Ascending aorta (tissue), 2 donors: ENCODE measurements at regions not wholly inside any gene's neighbourhood (a gene's known extent, or its start where the extent isn't known, plus 50 kb on each side); places are given as distances from the start of the nearest gene placed in this dataset.

Experiments
- DNase-seq, 2 donors: peaks; one replicate each; pipeline ENCODE4 v3.0.0-alpha.2; 2019; ENCODE audit warnings: low spot score in 2 of 2
- H3K27ac ChIP-seq, 2 donors: fragments of 200-600 bp; sonication (generic); one replicate each; pipeline ENCODE4 v1.5.1; 2016 to 2017; ENCODE audit warnings: mild to moderate bottlenecking in 1 of 2
- H3K27me3 ChIP-seq: fragments of 200-600 bp; sonication (generic); one replicate; pipeline ENCODE4 v1.5.1; 2017
- H3K36me3 ChIP-seq, 2 donors: fragments of 200-600 bp; sonication (generic); one replicate each; pipeline ENCODE4 v1.5.1; 2016
- H3K4me1 ChIP-seq, 2 donors: fragments of 200-600 bp; sonication (generic); one replicate each; pipeline ENCODE4 v1.5.1; 2016 to 2017; ENCODE audit warnings: mild to moderate bottlenecking in 1 of 2
- H3K4me3 ChIP-seq, 2 donors: fragments of 200-600 bp; sonication (generic); one replicate each; pipeline ENCODE4 v1.5.1; 2016 to 2017; ENCODE audit warnings: mild to moderate bottlenecking in 1 of 2
- H3K9me3 ChIP-seq, 2 donors: fragments of 200-600 bp; sonication (generic); one replicate each; pipeline ENCODE4 v1.5.1; 2016
- CTCF ChIP-seq, 3 experiments: fragments of 200-600 bp in 2 of 3; fragments of 450-650 bp in 1 of 3; sonication (generic) in 2 of 3; IDR thresholded peaks; one replicate each; pipeline ENCODE4 v1.5.1; 2016 to 2019; ENCODE audit warnings: antibody characterized with exemption in 3 of 3, mild to moderate bottlenecking in 1 of 3, moderate library complexity in 1 of 3
- intact Hi-C: fragments of 100-400 bp; cut with DNase I; formaldehyde crosslinking; loops from one replicate; pipeline ENCODE4 v1.15.1; 2023

- H3K27ac ChIP-seq = no peak overlapping the region
- no peaks in the 10 kb centered on the region for H3K4me1 ChIP-seq
- no peak for DNase-seq
- no peaks in the 10 kb centered on the region for H3K9me3 ChIP-seq
- H3K27me3 ChIP-seq = no peaks in the 10 kb centered on the region
- H3K36me3 ChIP-seq = no peaks in the 10 kb centered on the region
- intact Hi-C loops = no loop called here
- no peak overlapping the region for H3K4me3 ChIP-seq
- TF ChIP-seq CTCF (IDR thresholded peaks at IDR 0.05) = no peak
These were observed 56.0 kb upstream of the LRPPRC start for GRCh38 chr2:44051593-44052347.

- TF ChIP-seq CTCF (IDR thresholded peaks at IDR 0.05) = no peak
These were observed 56.8 kb upstream of the LRPPRC start for GRCh38 chr2:44052584-44052983.

GRCh38 chr2:44053052-44053451 lies 57.3 kb upstream of the LRPPRC start:
- Histone ChIP-seq H3K4me1 (no peaks in the 10 kb centered on the region), H3K9me3 (no peaks in the 10 kb centered on the region), H3K27ac (no peak overlapping the region), H3K4me3 (no peak overlapping the region), H3K36me3 (no peaks in the 10 kb centered on the region), H3K27me3 (no peaks in the 10 kb centered on the region)
- intact Hi-C loops = no loop called here
- TF ChIP-seq CTCF (IDR thresholded peaks at IDR 0.05) = no peak
- DNase-seq = no peak

More at GRCh38 chr2:44052584-44052983, 56.8 kb upstream of the LRPPRC start:
- Histone ChIP-seq H3K4me1 (no peaks in the 10 kb centered on the region), H3K27ac (no peak overlapping the region), H3K9me3 (no peaks in the 10 kb centered on the region), H3K4me3 (no peak overlapping the region), H3K36me3 (no peaks in the 10 kb centered on the region), H3K27me3 (no peaks in the 10 kb centered on the region)
- intact Hi-C loops = no loop called here
- no peak for DNase-seq

GRCh38 chr2:44053456-44053855 lies 57.7 kb upstream of the LRPPRC start:
- DNase-seq = no peak
- intact Hi-C loops = no loop called here

GRCh38 chr2:44055229-44055628 lies 59.4 kb upstream of the LRPPRC start:
- Histone ChIP-seq H3K4me1 (no peaks in the 10 kb centered on the region), H3K36me3 (no peaks in the 10 kb centered on the region), H3K4me3 (no peak overlapping the region), H3K27ac (no peak overlapping the region), H3K27me3 (no peaks in the 10 kb centered on the region), H3K9me3 (no peaks in the 10 kb centered on the region)
- DNase-seq = no peak
- TF ChIP-seq CTCF (IDR thresholded peaks at IDR 0.05) = no peak
- intact Hi-C loops = no loop called here

More at GRCh38 chr2:44053456-44053855, 57.7 kb upstream of the LRPPRC start:
- no peaks in the 10 kb centered on the region for H3K4me1 ChIP-seq
- TF ChIP-seq CTCF (IDR thresholded peaks at IDR 0.05) = no peak
- no peak overlapping the region for H3K4me3 ChIP-seq
- H3K36me3 ChIP-seq = no peaks in the 10 kb centered on the region
- H3K27me3 ChIP-seq = no peaks in the 10 kb centered on the region
- H3K9me3 ChIP-seq = no peaks in the 10 kb centered on the region
- no peak overlapping the region for H3K27ac ChIP-seq
